ENCODE measurements at regions not wholly inside any gene's neighbourhood (a gene's known extent, or its start where the extent isn't known, plus 50 kb on each side); places are given as distances from the start of the nearest gene placed in this dataset.

DNA sequence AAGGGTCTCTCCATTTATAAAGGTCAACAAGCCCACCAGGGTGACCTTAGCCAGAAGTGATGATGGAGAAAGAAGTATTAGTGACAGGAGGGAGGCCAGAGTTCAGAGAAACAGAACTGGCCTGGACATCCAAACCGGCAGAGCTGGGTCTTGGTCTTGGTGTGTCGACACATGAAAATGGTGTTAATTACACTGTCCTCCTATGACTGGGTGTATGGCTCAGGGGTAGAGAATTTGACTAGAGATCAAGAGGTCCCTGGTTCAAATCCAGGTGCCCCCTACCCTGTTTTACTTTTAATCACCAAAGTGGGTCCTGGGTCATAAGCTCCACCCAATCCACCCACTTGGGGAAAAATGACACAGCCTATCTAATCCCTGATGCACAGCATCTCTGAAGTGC, 110.6 kb upstream of the ZNF746 start:
- TF ChIP-seq, protein P1, sequence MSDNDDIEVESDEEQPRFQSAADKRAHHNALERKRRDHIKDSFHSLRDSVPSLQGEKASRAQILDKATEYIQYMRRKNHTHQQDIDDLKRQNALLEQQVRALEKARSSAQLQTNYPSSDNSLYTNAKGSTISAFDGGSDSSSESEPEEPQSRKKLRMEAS (IDR thresholded peaks at IDR 0.05; ENCODE audit: insufficient read depth, insufficient read length), result no peak
- no peak for TF ChIP-seq CTCF (IDR thresholded peaks at IDR 0.05; ENCODE audit: extremely low read depth in 1 of 2, insufficient read depth in 1 of 2, low read depth in 1 of 2, low read length in 2 of 2)
- TF ChIP-seq EZH2 (IDR thresholded peaks at IDR 0.05; ENCODE audit: borderline replicate concordance, low read depth, low read length, severe bottlenecking), result no peak
- no peak for TF ChIP-seq POLR2A (IDR thresholded peaks at IDR 0.05; ENCODE audit: low read depth, low read length)
- no peak for TF ChIP-seq FOS (IDR thresholded peaks at IDR 0.05; ENCODE audit: borderline replicate concordance, insufficient read depth, low read length)
- ChIA-PET POLR2A (no interaction called here), CTCF (no interaction called here)
- Histone ChIP-seq H4K20me1 (replicated peaks; ENCODE audit: control insufficient read depth, extremely low read depth, insufficient read depth, low read length) (no peaks in the 10 kb centered on the region), H3K36me3 (ENCODE audit: control insufficient read depth in 2 of 2, extremely low read depth in 1 of 2, insufficient read depth in 2 of 2, low read length in 2 of 2) (peaks cover 10 to 20% of the 10 kb centered on the region in 2 experiments), H3K9ac (replicated peaks; ENCODE audit: extremely low read depth, insufficient read depth, low read length) (no peak overlapping the region), H3K9me1 (replicated peaks; ENCODE audit: control insufficient read depth, extremely low read depth, insufficient read depth, low read length) (peaks cover 4% of the 10 kb centered on the region), H2AFZ (ENCODE audit: low read depth, low read length) (no peak overlapping the region), H3K79me2 (ENCODE audit: control insufficient read depth, insufficient read depth, low read length) (no peaks in the 10 kb centered on the region), H3K9me3 (replicated peaks; ENCODE audit: control insufficient read depth, insufficient read depth, low read length) (no peaks in the 10 kb centered on the region), H3K4me1 (ENCODE audit: control insufficient read depth, extremely low read depth, insufficient read depth, low read length) (no peaks in the 10 kb centered on the region), H3K4me3 (replicated peaks in 1 of 3; ENCODE audit: insufficient read depth in 1 of 3, low read depth in 1 of 3, low read length in 3 of 3) (no peak overlapping the region), H3K4me2 (ENCODE audit: insufficient read depth, low read length) (no peak overlapping the region), H3K27me3 (ENCODE audit: control insufficient read depth in 2 of 2, insufficient read depth in 2 of 2, low read length in 2 of 2) (no peaks in the 10 kb centered on the region), H3K27ac (ENCODE audit: insufficient read depth, low read depth, low read length) (no peak overlapping the region)
- FAIRE-seq (no peak), DNase-seq (ENCODE audit: low read depth, low spot score) (no peak)
- dilution Hi-C loops (cut with MboI; ENCODE audit: extremely low pct_ligation_motif_present, low sequenced_read_pairs) (no loop called here), intact Hi-C loops (cut with micrococcal nuclease) (no loop called here)
- no TSS peak for BruUV-seq (replicated peaks)

DNA sequence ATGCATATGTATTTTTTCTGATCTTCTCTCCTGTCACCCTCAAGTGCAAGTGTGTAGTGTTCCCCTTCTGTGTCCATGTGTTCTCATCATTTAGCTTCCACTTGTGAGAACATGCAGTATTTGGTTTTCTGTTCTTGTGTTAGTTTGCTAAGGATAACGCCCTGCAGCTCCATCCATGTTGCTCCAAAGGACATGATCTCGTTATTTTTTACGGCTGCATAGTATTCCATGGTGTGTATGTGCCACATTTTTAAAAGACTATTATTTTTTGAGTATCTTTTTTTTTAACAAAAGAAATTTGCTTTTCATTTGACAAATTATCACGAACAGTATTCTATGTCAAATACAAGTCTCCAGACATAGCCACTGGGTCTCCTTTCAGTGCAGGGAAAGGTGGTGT, 110.1 kb upstream of the ZNF746 start:
- DNase-seq (ENCODE audit: low read depth, low spot score), result no peak
- H4K20me1 ChIP-seq (replicated peaks; ENCODE audit: control insufficient read depth, extremely low read depth, insufficient read depth, low read length), result no peaks in the 10 kb centered on the region
- H3K4me3 ChIP-seq (replicated peaks in 1 of 3; ENCODE audit: insufficient read depth in 1 of 3, low read depth in 1 of 3, low read length in 3 of 3), result no peak overlapping the region
- TF ChIP-seq FOS (IDR thresholded peaks at IDR 0.05; ENCODE audit: borderline replicate concordance, insufficient read depth, low read length) (no peak), CTCF (IDR thresholded peaks at IDR 0.05; ENCODE audit: extremely low read depth in 1 of 2, insufficient read depth in 1 of 2, low read depth in 1 of 2, low read length in 2 of 2) (no peak), JUN (IDR thresholded peaks at IDR 0.05; ENCODE audit: borderline replicate concordance, insufficient read depth, insufficient read length, low read depth) (no peak), MYC (IDR thresholded peaks at IDR 0.05; ENCODE audit: low read depth, low read length) (no peak)
- TF ChIP-seq, protein P1 (IDR thresholded peaks at IDR 0.05; ENCODE audit: insufficient read depth, insufficient read length), result no peak
- H3K9ac ChIP-seq (replicated peaks; ENCODE audit: extremely low read depth, insufficient read depth, low read length), result no peak overlapping the region
- H3K36me3 ChIP-seq (ENCODE audit: control insufficient read depth in 2 of 2, extremely low read depth in 1 of 2, insufficient read depth in 2 of 2, low read length in 2 of 2), result peaks cover 10 to 19% of the 10 kb centered on the region in 2 experiments
- dilution Hi-C loops (cut with MboI; ENCODE audit: extremely low pct_ligation_motif_present, low sequenced_read_pairs), result no loop called here
- no peaks in the 10 kb centered on the region for H3K4me1 ChIP-seq (ENCODE audit: control insufficient read depth, extremely low read depth, insufficient read depth, low read length)
- no peak overlapping the region for H3K4me2 ChIP-seq (ENCODE audit: insufficient read depth, low read length)
- BruUV-seq (replicated peaks), result no TSS peak
- H3K9me3 ChIP-seq (replicated peaks; ENCODE audit: control insufficient read depth, insufficient read depth, low read length), result no peaks in the 10 kb centered on the region
- H2AFZ ChIP-seq (ENCODE audit: low read depth, low read length), result no peak overlapping the region
- no peak for FAIRE-seq
- H3K9me1 ChIP-seq (replicated peaks; ENCODE audit: control insufficient read depth, extremely low read depth, insufficient read depth, low read length), result peaks cover 4% of the 10 kb centered on the region
- POLR2A ChIA-PET, result no interaction called here
- no peaks in the 10 kb centered on the region for H3K79me2 ChIP-seq (ENCODE audit: control insufficient read depth, insufficient read depth, low read length)
- no peaks in the 10 kb centered on the region for H3K27me3 ChIP-seq (ENCODE audit: control insufficient read depth in 2 of 2, insufficient read depth in 2 of 2, low read length in 2 of 2)
- CTCF ChIA-PET, result no interaction called here
- intact Hi-C loops (cut with micrococcal nuclease), result no loop called here
- H3K27ac ChIP-seq (ENCODE audit: insufficient read depth, low read depth, low read length), result no peak overlapping the region
